Coronary artery (tissue), 2 donors: ENCODE measurements at regions not wholly inside any gene's neighbourhood (a gene's known extent, or its start where the extent isn't known, plus 50 kb on each side); places are given as distances from the start of the nearest gene placed in this dataset.

Experiments
- DNase-seq: peaks from one replicate; pipeline ENCODE4 v3.0.0-alpha.2; 2017; ENCODE audit warnings: low spot score
- H3K27ac ChIP-seq, 2 donors: fragments of 200-600 bp; sonication (generic); one replicate each; pipeline ENCODE4 v1.5.1; 2016 to 2019
- H3K4me3 ChIP-seq: fragments of 200-600 bp; sonication (generic); 2 replicates; pipeline ENCODE4 v1.5.1; 2016; ENCODE audit warnings: mild to moderate bottlenecking, moderate library complexity
- TF ChIP-seq, protein P1 (sequence below): fragments of 200-600 bp; sonication (generic); IDR thresholded peaks from one replicate; pipeline ENCODE4 v1.5.1; 2019; ENCODE audit warnings: antibody characterized with exemption

DNA sequence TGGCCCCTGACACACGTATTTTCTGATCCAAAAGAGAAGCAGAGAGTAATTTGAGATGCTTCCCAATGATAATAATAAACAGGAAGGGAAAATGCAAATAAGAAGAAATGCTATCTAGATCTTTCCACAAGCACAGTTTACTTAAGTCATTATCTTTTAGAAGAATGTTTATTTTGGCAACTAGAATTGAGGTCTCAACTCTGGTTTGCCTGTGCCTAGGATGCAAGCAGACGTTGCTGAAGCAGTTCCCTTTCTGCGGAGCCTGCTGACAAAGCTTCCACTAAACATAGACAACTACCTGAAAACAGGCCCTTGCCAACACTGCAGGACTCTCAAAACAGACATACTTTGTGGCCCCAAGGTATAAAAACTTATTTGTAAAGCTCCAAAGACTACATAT, 315.8 kb upstream of the POM121L12 start:
- Histone ChIP-seq H3K27ac (no peak overlapping the region), H3K4me3 (no peak overlapping the region)
- TF ChIP-seq, protein P1, sequence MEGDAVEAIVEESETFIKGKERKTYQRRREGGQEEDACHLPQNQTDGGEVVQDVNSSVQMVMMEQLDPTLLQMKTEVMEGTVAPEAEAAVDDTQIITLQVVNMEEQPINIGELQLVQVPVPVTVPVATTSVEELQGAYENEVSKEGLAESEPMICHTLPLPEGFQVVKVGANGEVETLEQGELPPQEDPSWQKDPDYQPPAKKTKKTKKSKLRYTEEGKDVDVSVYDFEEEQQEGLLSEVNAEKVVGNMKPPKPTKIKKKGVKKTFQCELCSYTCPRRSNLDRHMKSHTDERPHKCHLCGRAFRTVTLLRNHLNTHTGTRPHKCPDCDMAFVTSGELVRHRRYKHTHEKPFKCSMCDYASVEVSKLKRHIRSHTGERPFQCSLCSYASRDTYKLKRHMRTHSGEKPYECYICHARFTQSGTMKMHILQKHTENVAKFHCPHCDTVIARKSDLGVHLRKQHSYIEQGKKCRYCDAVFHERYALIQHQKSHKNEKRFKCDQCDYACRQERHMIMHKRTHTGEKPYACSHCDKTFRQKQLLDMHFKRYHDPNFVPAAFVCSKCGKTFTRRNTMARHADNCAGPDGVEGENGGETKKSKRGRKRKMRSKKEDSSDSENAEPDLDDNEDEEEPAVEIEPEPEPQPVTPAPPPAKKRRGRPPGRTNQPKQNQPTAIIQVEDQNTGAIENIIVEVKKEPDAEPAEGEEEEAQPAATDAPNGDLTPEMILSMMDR = no peak
- no peak for DNase-seq

DNA sequence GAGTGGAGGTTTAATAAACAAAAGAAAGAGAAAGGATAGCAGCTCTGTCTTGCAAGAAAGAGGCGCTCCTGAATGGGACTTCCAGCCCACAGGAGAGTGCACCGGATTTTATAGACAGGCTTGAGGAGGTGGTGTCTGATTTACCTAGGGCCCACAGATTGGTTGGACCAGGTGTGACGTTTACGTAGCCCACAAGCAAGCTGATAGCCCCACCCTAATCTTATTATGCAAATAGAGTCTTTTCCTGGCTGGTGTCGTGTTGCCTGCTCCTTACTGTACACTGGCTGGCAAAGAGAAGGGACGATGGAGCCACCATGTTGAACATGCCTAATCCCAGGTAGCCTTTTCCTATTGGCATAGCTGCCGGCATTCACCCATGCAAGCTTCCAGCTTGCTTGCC, 319.7 kb upstream of the POM121L12 start:
- no peak overlapping the region for H3K4me3 ChIP-seq
- no peak overlapping the region for H3K27ac ChIP-seq
- DNase-seq = no peak
- TF ChIP-seq, protein P1 = no peak

DNA sequence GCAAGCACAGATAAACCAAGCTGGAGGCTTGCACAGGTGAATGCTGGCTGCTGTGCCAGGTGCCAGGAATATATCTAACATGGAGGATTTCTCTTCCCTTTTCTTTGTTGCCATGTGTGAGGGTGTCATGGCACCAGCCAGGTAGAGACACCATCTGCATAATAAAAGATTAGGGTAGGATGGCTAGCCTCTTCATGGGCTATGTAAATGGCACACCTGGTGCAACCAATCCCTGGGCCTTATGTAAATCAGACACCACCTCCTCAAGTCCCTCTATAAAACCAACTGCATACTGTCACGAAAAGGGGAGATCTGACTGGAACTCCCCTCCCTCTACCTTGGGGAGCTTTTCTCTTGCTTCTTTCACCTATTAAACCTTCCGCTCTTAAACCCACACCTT, 322.5 kb upstream of the POM121L12 start:
- DNase-seq = no peak

DNA sequence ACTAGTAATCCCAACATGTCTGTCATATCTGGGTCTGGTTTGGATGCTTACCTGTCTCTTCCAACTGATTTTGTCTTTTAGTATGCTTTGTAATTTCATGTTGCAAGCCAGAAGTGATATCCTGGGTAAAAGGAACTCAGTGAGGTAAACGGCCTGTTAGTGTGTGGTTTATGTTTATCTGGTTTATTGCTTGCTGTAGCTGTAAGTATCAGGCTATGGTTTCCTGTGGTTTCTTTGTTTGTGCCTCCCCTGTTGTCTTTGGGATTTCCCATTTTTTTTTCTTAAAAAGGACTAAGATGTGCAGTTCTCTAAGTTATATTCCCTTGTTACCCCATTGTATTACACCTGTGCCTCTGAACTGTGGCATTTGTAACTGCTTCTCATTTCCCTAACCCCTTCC, 323.5 kb upstream of the POM121L12 start:
- Histone ChIP-seq H3K27ac (no peak overlapping the region), H3K4me3 (no peak overlapping the region)
- DNase-seq = no peak
- TF ChIP-seq, protein P1 = no peak

More for the DNA sequence above, 322.5 kb upstream of the POM121L12 start:
- no peak overlapping the region for H3K27ac ChIP-seq
- TF ChIP-seq, protein P1 = no peak
- no peak overlapping the region for H3K4me3 ChIP-seq

DNA sequence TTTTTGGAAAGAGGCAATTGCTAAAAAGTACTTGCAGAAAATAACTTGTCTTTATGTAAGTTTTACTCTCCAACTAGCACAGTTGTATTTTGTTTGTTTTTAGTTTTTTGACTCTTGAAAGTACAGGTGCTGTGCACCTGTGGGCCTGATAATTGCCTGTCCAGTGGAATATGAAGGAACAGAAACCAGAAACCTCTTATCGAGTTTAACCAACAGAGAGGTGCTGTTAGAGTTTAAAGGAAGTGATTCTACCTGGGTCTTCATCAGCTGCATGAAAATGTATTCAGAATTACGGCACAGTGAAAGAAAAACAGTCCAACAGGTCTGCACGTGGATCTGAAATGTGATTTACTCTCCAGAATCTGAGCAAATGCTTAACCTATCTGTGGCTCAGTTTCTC, 326.6 kb upstream of the POM121L12 start:
- TF ChIP-seq, protein P1 = no peak
- no peak overlapping the region for H3K4me3 ChIP-seq
- DNase-seq = no peak
- H3K27ac ChIP-seq = no peak overlapping the region

DNA sequence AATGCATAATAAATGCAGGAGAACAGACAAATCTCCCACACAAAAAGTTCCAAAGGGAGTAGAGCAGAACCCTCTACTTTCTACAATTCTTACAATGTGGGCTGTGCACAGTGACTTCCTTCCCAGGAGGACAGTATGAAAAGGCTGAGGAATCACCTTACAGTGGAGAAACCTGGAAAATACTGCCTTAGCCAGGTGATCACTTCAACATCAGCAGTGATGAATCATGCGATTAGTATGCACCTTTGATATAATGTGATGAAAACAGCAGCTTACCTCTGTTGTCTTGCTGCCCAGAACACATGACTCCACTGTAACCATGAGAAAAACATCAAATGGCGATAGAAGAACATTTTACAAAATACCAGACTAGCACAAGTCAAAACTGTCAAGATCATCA, 329.7 kb upstream of the POM121L12 start:
- DNase-seq = no peak
- TF ChIP-seq, protein P1 = no peak
- Histone ChIP-seq H3K27ac (no peak overlapping the region), H3K4me3 (no peak overlapping the region)

DNA sequence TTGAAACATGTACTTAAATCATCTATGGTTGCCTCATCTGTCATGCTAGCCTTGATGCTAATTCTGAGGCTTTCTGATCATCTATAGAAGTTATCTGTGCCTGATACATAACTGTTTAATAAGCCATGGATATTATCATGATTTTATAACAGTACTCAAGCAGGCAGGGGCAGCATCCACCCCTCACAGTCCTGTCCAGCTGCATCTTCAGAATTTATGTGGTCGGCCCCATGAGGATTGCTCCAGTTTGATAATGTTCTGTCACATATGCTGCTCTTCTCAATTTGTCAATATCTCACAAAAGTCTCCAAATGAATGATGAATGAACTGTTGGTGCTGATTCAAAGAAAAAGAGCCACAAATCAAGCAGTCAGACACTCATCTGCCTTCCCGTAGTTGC, 335.1 kb upstream of the POM121L12 start:
- DNase-seq = no peak
- TF ChIP-seq, protein P1 = no peak
- Histone ChIP-seq H3K27ac (no peak overlapping the region), H3K4me3 (no peak overlapping the region)
